Ovary (tissue), 7 donors: ENCODE measurements at regions not wholly inside any gene's neighbourhood (a gene's known extent, or its start where the extent isn't known, plus 50 kb on each side); places are given as distances from the start of the nearest gene placed in this dataset.

Experiments used
- DNase-seq, 5 donors: peaks; one replicate each; pipeline ENCODE4 v3.0.0-alpha.2; 2019 to 2020
- H3K27ac ChIP-seq, 2 donors: fragments of 200-600 bp; one replicate each; pipeline versions ENCODE4 v1.5.1 to v1.8.0; 2019 to 2022
- H3K27me3 ChIP-seq: fragments of 200-600 bp; one replicate; pipeline ENCODE4 v1.8.0; 2022
- H3K36me3 ChIP-seq: fragments of 200-600 bp; sonication (generic); one replicate; pipeline ENCODE4 v1.5.1; 2019
- H3K4me1 ChIP-seq: one replicate; pipeline ENCODE4 v1.8.1; 2013; ENCODE audit warnings: mild to moderate bottlenecking, moderate library complexity; ENCODE audit not compliant: insufficient read depth
- H3K4me3 ChIP-seq: fragments of 200-600 bp; sonication (generic); one replicate; pipeline ENCODE4 v1.5.1; 2017
- H3K9me3 ChIP-seq, 2 donors: fragments of 200-600 bp in 1 of 2; sonication (generic) in 1 of 2; one replicate each; pipeline versions ENCODE4 v1.5.1 to v1.8.1; 2013 to 2019; ENCODE audit warnings: mild to moderate bottlenecking in 1 of 2, moderate library complexity in 1 of 2
- EP300 ChIP-seq: sonication (generic); formaldehyde crosslinking; IDR thresholded peaks from one replicate; pipeline ENCODE4 v1.6.1; 2017; ENCODE audit warnings: antibody characterized with exemption
- POLR2A ChIP-seq: fragments of 450-650 bp; IDR thresholded peaks from one replicate; pipeline ENCODE4 v1.6.1; 2017; ENCODE audit warnings: antibody characterized with exemption, mild to moderate bottlenecking, moderate library complexity
- WGBS, 3 donors: extraction: QIAGEN DNeasy Blood & Tissue Kit in 1 of 3; methylation state at CpG; one replicate each; pipeline versions ENCODE4 v1.1.5 to v1.1.7; 2013 to 2017; 5-methylcytosine and 5-hydroxymethylcytosine counted together
- intact Hi-C, 4 donors: fragments of 100-400 bp; cut with DNase I; formaldehyde crosslinking; loops; one replicate each; pipeline versions ENCODE4 v1.11.0 to v1.15.1; 2022 to 2023
- TF ChIP-seq, protein P1 (sequence below), 3 donors: fragments of 450-650 bp in 2 of 3; fragments of 200-600 bp in 1 of 3; IDR thresholded peaks; one replicate each; pipeline versions ENCODE4 v1.5.1 to v1.8.0; 2016 to 2022; ENCODE audit warnings: antibody characterized with exemption in 3 of 3, mild to moderate bottlenecking in 1 of 3
- donor health status: DM: no; HTN: no; CAD: no; lungs with moderate emphysema.
- donor health status: DM: no; HTN: no; CAD: no.
- donor health status: Bipolar disorder and iron deficiency.
- donor health status: DM: no; HTN: no; CAD: no.
- donor health status: DM: yes; HTN: yes; CAD: no.

DNA sequence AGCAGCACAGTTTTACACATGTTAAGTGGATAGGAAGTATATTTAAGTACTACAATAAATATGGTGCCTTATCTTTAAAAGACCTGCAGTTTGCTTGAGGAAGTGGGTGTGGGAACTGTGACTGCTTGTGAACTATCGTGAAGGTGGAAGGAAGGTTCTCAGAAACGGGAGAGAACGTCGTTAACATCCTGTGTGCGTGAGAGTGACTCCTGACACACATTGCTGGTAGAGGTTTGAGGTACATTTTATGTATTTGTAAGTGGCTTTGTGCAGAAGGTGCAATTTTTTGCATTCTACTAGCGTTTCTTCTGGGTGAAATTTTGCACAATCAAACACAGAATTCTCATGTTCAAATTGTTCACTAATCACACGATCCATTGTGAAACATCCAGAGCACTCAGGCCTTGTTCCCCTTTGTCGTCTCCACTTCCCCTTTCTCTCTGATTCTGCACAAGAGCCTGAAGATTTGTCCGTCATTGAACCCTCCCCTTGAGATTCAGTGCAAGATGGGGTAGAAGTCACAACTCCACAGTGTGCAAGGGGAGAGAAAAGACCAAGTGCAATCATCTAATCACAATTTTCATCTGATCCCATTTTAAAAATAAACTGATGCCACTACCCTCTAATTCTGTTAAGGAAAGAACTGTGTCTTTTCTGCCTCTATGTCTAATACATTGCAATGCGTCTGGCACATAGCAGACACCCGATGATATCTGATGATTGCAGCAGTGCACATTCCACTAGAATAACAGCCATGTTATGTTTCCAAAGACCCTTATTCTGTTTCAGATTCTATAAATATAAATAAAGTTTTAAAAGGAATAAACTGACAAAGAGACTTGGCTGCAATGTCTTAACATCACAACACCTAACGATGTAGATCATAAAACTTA, 279.9 kb downstream of the NEBL start:
- TF ChIP-seq EP300 (no peak), POLR2A (no peak)
- TF ChIP-seq, protein P1, sequence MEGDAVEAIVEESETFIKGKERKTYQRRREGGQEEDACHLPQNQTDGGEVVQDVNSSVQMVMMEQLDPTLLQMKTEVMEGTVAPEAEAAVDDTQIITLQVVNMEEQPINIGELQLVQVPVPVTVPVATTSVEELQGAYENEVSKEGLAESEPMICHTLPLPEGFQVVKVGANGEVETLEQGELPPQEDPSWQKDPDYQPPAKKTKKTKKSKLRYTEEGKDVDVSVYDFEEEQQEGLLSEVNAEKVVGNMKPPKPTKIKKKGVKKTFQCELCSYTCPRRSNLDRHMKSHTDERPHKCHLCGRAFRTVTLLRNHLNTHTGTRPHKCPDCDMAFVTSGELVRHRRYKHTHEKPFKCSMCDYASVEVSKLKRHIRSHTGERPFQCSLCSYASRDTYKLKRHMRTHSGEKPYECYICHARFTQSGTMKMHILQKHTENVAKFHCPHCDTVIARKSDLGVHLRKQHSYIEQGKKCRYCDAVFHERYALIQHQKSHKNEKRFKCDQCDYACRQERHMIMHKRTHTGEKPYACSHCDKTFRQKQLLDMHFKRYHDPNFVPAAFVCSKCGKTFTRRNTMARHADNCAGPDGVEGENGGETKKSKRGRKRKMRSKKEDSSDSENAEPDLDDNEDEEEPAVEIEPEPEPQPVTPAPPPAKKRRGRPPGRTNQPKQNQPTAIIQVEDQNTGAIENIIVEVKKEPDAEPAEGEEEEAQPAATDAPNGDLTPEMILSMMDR (IDR thresholded peaks at IDR 0.05): no peak
- Histone ChIP-seq H3K36me3 (no peaks in the 10 kb centered on the region), H3K4me3 (no peak overlapping the region), H3K4me1 (no peaks in the 10 kb centered on the region), H3K27me3 (no peaks in the 10 kb centered on the region), H3K9me3 (no peaks in the 10 kb centered on the region), H3K27ac (no peak overlapping the region)
- WGBS, 3 donors: 85 to 88% (median 86%) methylated on average over 12 of the region's 12 CpGs
- DNase-seq: no peak
- intact Hi-C loops: no loop called here

DNA sequence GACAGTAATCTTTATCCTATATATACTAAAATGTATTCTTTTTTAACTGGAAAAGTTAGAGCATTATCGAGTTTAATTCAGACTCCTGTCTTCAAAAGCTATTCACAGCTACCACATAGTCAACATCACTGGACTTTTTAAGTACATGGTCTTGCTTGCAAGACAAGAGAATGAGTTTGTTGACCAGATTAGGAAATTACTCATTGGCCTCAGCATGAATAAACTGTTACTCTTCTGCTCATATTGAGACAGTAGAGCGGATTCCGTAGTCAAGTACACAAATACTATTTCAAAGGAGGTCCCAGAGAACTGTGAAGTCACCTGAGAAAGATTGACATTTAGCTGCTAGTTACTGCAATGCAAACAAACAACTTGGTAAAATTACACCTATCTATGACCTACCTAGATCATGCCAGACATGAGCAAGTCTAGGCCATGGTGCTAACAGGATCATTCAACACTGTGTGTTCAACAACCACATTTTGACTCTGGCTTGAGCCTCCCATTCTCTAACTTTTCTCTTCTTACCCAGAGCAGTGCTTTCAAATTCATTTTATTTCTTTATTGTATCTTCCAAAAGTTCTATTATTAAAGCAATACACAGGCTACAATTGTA, 280.9 kb downstream of the NEBL start:
- DNase-seq: no peak
- no peak for TF ChIP-seq EP300
- no peak for TF ChIP-seq POLR2A
- TF ChIP-seq, protein P1 (IDR thresholded peaks at IDR 0.05): no peak
- no peak overlapping the region for H3K4me3 ChIP-seq
- no peaks in the 10 kb centered on the region for H3K9me3 ChIP-seq
- H3K4me1 ChIP-seq: no peaks in the 10 kb centered on the region
- H3K27me3 ChIP-seq: no peaks in the 10 kb centered on the region
- WGBS, 3 donors: 94 to 99% (median 97%) methylated on average over 3 of the region's 3 CpGs
- intact Hi-C loops: no loop called here
- H3K27ac ChIP-seq: no peak overlapping the region
- no peaks in the 10 kb centered on the region for H3K36me3 ChIP-seq

DNA sequence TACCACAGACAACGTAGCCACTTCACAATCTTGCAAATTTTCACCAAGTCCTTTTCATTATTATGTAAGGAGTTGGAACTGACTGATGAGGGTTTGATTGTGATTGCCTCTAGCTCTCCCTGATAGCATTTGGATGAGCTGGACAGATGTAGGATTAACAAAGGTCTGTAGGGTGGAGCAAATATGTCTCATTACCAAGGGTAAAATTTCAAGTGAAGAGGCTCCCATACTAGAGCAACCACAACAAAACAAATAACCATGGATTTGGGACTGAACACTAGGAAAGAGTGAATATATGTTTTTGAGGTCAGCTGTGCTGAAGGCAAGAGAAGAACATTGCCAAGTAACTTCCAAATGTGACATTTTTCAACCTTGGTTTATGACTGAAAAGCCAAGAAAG, 281.7 kb downstream of the NEBL start:
- Histone ChIP-seq H3K4me1 (no peaks in the 10 kb centered on the region), H3K4me3 (no peak overlapping the region), H3K27me3 (no peaks in the 10 kb centered on the region), H3K36me3 (no peaks in the 10 kb centered on the region), H3K27ac (no peak overlapping the region), H3K9me3 (no peaks in the 10 kb centered on the region)
- 85 to 94% (median 89%) methylated on average over 1 of the region's 1 CpG for WGBS, 3 donors
- intact Hi-C loops: no loop called here
- no peak for DNase-seq
- no peak for TF ChIP-seq EP300
- TF ChIP-seq POLR2A: no peak
- TF ChIP-seq, protein P1 (IDR thresholded peaks at IDR 0.05): no peak

DNA sequence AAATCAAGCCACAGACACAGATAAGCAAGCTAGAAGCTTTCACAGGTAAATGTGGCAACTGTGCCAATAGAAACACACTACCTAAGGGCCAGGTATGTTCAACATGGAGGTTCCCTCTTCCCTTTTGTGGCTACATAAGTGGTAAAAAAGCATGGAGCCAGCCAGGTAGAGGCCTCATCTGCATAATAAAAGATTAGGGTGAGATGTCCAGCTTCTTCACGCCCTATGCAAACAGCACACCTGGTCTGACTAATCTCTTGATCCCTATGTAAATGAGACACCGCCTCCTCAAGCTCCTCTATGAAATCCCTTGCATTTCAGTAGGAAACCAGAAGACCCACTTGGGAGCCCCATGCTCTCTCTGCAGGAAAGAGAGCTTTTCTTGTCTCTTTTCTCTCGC, 282.2 kb downstream of the NEBL start:
- no peak for DNase-seq
- WGBS, 3 donors: 89 to 93% (median 93%) methylated on average over 3 of the region's 3 CpGs

More for the DNA sequence above, 282.2 kb downstream of the NEBL start:
- intact Hi-C loops: no loop called here
- H3K9me3 ChIP-seq: no peaks in the 10 kb centered on the region
- no peak for TF ChIP-seq EP300
- no peak for TF ChIP-seq POLR2A
- TF ChIP-seq, protein P1 (IDR thresholded peaks at IDR 0.05): no peak
- H3K4me1 ChIP-seq: no peaks in the 10 kb centered on the region
- no peaks in the 10 kb centered on the region for H3K27me3 ChIP-seq
- H3K36me3 ChIP-seq: no peaks in the 10 kb centered on the region
- H3K4me3 ChIP-seq: no peak overlapping the region
- H3K27ac ChIP-seq: no peak overlapping the region
